B cell (primary cell): ENCODE measurements at regions not wholly inside any gene's neighbourhood (a gene's known extent, or its start where the extent isn't known, plus 50 kb on each side); places are given as distances from the start of the nearest gene placed in this dataset.

ENCODE experiments used
- CTCF ChIP-seq: fragments of 200-600 bp; IDR thresholded peaks from one replicate; pipeline ENCODE4 v1.8.0; 2022; ENCODE audit warnings: antibody characterized with exemption, mild to moderate bottlenecking
- EZH2 ChIP-seq: IDR thresholded peaks from 2 replicates; pipeline ENCODE4 v1.6.1; 2012; ENCODE audit warnings: borderline replicate concordance, low read depth, mild to moderate bottlenecking, moderate library complexity, low read length; ENCODE audit not compliant: insufficient read depth, poor library complexity, severe bottlenecking

DNA sequence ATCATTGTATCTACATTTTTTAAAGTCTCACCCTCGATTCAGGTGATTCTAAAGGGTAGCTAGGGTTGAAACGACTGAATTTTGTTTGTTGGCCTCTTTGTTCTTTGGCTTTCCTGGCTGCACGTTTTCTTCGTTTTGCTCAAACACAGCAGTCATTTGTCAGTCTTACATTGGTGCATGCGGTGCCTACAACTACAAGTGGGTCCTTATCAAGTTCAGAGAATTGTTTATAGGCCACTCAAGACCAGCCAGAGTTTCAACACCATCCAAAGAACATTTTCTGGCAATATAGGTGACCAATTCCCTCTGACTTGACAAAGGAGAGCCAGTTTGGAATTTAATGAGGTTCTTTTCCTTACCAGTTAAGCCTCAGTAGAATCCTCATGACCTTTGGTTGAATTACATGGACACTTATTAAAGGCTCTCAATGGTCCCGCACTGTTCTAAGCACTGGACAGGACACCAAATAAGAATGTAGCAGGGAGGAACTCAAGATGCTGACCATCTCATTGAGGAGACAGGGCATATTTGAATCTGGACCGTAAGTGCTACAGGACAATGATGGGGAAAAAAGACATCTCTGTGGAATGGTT is 119.0 kb upstream of the DMRT1 start:
- TF ChIP-seq CTCF (no peak), EZH2 (no peak)
